GM19397 (cell line): ENCODE measurements at regions not wholly inside any gene's neighbourhood (a gene's known extent, or its start where the extent isn't known, plus 50 kb on each side); places are given as distances from the start of the nearest gene placed in this dataset.

Experiments
- ATAC-seq: cut with Tn5 transposase; IDR thresholded peaks from one replicate; pipeline ENCODE4 v1.9.1; 2021; ENCODE audit warnings: mild to moderate bottlenecking, moderate library complexity; ENCODE audit not compliant: unreplicated experiment

DNA sequence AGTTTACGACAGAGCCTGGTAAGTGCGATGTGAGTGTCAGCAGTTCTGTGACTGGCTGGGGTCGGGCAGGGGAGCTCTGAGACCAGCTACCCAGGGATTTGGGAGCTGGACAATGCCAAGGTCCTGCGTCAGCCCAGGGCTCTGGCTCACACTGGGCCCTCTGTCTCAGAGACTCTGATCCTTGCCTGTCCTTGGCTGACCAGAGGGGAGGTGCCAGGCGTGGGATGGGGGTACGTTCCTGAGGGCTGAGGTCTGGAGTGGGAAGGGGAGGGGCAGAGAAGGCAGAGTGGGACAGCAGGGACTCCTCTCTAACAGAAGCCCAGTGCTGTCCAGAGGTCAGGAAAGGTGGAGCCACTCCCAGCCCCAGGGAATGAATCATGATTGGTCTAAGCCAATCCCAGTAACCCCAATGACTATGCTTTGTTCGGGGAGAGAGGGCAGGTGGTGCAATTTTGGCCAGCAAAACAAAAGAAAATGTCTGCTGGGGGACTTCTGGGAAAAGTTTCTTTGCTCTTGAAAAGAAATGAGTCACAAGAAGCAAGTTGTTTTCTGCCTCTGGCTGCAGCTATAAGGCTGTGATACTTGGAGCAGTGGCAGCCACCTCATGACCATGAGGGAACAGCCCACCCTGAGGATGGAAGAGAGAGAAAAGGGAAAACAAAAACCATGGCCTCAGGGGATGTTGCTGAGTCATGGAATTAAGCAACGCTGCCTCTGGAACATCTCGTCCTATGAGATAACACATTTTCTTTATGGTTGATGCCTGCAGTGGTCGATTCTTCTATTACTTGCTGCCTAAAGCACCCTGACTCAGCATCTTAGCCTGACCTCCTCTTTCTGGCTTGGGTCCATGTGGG, 108.3 kb downstream of the CHST1 start:
- no peak for ATAC-seq

GRCh38 chr11:45554230-45554967, 111.0 kb downstream of the CHST1 start:
- no peak for ATAC-seq

DNA sequence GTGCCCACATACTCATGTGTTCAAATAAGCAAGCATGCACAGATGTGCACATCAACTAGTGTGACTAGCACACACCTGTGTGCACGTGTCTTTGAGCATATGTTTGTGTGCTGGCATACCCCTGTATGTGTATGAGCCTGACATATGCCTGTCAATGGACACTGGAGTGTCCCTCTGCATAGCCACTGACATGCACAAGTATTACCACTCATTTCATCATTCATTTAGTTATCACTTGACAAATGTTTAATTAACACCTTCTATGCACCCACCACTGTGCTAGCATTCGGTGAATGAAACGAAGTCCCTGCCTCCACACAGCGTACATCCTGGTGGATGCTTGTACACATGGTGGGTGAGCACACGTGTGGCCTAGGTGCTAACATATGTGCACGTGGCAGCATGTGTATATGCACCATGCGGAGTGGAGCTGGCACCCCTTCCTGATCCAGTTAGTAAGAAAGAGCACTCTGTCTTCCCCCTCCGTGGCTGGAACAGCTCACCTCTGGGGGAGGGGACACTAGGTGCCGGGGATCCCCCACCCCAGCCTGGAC, 112.0 kb downstream of the CHST1 start:
- ATAC-seq, result no peak

DNA sequence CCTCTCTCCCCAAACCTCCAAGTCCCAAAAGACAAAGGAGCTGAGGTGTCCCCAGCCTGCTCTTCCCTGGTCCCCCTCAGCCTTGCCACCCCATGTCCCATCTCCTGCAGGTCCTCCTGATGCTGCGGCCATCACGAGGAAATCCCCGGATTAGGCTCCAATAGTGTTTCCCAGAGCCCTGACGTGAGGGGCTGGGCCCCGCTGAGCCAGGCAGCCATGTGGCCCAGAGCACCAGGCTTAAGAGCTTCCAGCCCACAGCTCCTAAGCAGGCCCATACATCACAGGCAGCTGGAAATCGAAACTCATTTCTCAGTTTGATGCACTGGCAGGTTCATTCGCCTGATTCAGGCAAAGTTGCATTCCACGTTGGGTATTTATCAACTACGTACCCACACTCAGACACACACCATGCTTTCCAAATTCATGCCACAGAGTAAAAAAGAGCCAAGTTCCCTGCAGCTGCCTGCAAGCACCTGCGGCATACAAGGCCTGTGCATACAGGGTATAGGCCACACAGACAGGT, 114.2 kb downstream of the CHST1 start:
- ATAC-seq, result no peak

GRCh38 chr11:45549257-45549656, 116.2 kb downstream of the CHST1 start:
- ATAC-seq, result no peak

GRCh38 chr11:45546366-45546765, 119.1 kb downstream of the CHST1 start:
- ATAC-seq, result no peak

GRCh38 chr11:45544826-45545225, 120.6 kb downstream of the CHST1 start:
- ATAC-seq, result no peak

DNA sequence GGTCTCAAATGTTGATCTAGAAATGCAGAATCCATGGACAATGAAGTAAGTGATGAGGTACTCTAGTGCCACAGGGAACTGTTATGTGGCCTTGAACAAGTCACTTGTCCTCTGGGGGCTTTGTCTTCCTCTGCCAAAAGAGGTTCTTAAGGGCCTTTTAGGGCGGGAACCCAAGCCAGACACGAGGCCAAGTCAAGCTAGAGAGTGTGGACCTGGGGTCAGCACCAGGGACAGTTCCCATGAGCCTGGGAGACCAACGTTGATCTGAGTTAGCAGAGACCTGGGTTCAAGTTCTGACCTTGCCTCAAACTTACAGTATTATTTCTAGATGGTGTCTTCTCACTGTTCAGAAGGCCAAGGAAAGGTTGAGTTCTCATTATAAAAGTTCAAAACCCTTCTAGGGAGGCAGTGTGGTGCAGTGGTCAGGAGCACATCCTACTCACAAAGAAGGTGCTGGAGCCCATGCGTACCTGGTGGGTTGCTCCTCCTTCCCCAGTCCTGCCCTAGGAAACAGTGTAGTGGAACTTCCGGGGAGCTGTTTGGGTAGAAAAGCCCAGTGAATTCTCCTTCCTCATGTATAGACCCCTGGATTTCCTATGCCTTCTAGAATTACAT, 121.5 kb downstream of the CHST1 start:
- ATAC-seq, result no peak

DNA sequence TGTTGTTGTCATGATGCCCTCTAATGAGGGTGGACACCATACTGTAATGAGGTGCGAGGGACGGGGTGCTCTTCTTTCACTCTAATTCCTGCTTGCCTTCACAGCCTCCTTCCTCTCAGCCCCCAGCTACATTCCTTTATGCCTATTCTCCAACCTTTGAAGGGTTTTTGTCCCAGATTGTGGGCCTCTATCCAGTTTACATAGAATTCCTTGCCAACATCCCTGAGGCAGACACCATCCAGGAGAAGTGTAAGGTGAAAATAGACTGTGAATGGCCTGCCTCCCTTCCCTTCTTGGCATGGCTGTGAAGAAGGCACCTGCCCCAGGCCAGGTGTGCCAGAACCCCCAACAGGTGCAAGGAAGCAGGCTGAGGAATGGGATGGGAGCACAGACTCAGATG, 122.3 kb downstream of the CHST1 start:
- ATAC-seq, result no peak

GRCh38 chr11:45541693-45542434, 123.6 kb downstream of the CHST1 start:
- ATAC-seq, result no peak

DNA sequence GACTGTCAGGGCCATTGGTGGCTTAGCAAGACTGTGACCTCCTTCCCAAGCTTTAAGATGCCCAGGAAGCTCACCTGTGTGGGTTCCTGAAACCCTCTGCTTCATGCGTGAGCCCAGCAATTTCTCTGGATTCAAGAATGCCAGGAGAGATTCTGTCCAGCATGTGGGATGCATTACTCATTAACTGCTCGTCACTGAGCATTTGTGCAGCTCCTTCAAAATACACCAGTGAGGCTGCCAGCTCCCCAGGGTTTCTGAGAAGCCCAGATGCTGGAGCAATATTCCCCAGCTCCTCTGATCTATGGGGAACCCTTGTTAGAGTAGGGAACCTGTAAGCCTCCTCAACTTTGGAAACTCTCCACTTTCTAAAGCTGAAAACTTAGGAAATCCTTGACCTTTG, 126.5 kb downstream of the CHST1 start:
- no peak for ATAC-seq

- no peak for ATAC-seq
Observed at GRCh38 chr11:45538363-45538762, 127.1 kb downstream of the CHST1 start.

DNA sequence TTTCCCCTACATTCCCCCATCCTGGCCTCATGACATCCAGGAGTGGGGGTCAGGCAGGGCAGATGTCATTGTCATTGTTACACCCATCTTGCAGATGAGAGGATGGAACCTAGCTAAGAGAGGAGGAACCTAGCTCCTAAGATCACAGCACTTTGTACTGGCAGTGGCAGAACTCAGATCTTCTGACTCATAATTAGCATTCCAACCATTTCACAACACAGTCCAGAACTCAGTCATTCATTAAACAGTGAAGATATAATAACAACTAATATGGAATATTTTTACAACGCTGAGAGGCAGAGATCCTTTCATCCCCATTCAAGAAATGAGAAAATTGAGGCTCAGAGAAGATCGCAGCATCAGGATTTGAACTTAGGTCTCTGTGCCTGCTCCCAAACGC, 127.8 kb downstream of the CHST1 start:
- no peak for ATAC-seq

DNA sequence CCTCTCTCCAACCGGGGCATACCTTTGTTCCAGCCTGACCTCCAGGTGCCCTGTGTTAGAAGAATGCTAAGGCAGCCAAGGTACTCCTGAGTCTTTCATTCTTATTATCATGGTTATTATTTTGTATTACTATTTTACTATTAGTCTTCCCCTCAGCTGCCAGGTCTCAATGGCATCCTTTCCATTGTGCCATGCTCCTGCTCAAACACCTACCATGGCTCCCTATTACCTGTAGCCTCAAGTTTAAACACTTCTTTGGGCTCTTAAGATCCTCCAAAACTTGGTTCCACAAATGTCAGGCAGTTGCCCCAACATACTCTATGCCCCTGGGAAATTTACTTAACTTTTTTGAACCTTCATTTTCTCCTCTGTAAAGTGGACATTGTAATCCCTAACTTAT, 130.4 kb downstream of the CHST1 start:
- no peak for ATAC-seq

GRCh38 chr11:45534132-45534531, 131.3 kb downstream of the CHST1 start:
- no peak for ATAC-seq

GRCh38 chr11:45532546-45532945, 132.9 kb downstream of the CHST1 start:
- no peak for ATAC-seq

GRCh38 chr11:45530776-45531175, 134.6 kb downstream of the CHST1 start:
- ATAC-seq, result no peak

- ATAC-seq, result no peak
Observed at GRCh38 chr11:45530111-45530510, 135.3 kb downstream of the CHST1 start.

- no peak for ATAC-seq
Observed at GRCh38 chr11:45528435-45528834, 137.0 kb downstream of the CHST1 start.

DNA sequence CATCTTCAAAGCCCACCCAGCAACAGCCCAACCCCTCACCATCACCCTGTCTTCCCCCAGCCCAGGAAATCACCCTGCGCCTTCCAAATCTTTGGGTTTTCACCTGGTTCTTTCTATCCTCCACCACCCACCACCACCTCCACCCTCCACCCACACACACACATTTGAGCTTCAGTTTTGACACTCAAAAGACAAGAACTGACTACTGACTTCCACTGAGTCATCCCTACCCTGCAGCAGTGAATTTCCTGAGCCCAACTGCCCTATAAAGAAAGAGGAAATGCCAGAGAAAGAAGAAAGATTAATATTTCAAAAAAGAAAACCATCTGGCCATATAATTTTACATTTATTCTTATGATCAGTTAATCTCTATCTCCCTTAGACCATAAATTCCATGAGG, 137.5 kb downstream of the CHST1 start:
- no peak for ATAC-seq

DNA sequence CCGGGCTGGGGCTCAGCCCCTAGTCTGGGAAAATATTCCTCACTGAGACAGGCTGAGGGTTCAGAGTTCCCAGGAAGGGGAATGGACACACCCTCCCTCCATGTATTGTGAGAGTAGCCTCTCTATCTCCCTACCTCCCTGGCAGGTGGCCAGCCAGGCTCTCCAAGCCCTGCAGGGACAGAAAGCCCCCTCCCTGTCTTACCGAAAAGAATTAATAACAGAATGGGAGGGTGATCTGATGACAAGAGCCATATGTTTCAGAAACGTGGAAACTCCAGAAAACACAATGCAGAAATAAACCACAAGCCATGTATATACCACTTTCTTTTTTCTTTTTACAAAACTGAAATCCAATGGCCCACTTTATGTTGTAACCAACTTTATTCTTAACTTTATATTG, 140.0 kb downstream of the CHST1 start:
- no peak for ATAC-seq
